Psoas muscle (tissue), 7 donors: ENCODE measurements at regions not wholly inside any gene's neighbourhood (a gene's known extent, or its start where the extent isn't known, plus 50 kb on each side); places are given as distances from the start of the nearest gene placed in this dataset.

ENCODE experiments used
- ATAC-seq, 4 donors: fragments of 200-7000 bp; cut with Tn5 transposase; one replicate each; pipeline ENCODE4 v1.9.1; 2020; ENCODE audit warnings: moderate library complexity in 3 of 4, mild to moderate bottlenecking in 2 of 4
- DNase-seq, 2 donors: peaks; one replicate each; pipeline ENCODE4 v3.0.0-alpha.2; 2020
- H3K27ac ChIP-seq: fragments of 200-600 bp; one replicate; pipeline ENCODE4 v1.8.0; 2022
- H3K27me3 ChIP-seq, 3 donors: fragments of 200-600 bp in 1 of 3; one replicate each; pipeline versions ENCODE4 v1.6.1 to v1.8.0; 2013 to 2022; ENCODE audit warnings: low read length in 2 of 3, mild to moderate bottlenecking in 2 of 3, moderate library complexity in 1 of 3; ENCODE audit not compliant: insufficient read depth in 3 of 3
- H3K36me3 ChIP-seq, 2 donors: fragments of 200-600 bp in 1 of 2; one replicate each; pipeline versions ENCODE4 v1.6.1 to v1.8.0; 2013 to 2022; ENCODE audit warnings: low read depth in 1 of 2, mild to moderate bottlenecking in 1 of 2, moderate library complexity in 1 of 2; ENCODE audit not compliant: insufficient read depth in 1 of 2
- H3K4me1 ChIP-seq: fragments of 200-600 bp; one replicate; pipeline ENCODE4 v1.8.0; 2022
- H3K4me3 ChIP-seq: fragments of 200-600 bp; one replicate; pipeline ENCODE4 v1.8.0; 2022; ENCODE audit warnings: mild to moderate bottlenecking
- H3K9me3 ChIP-seq: fragments of 200-600 bp; one replicate; pipeline ENCODE4 v1.8.0; 2022
- CTCF ChIP-seq: fragments of 200-600 bp; IDR thresholded peaks from one replicate; pipeline ENCODE4 v1.8.0; 2022; ENCODE audit warnings: antibody characterized with exemption
- WGBS, 3 donors: extraction: QIAGEN DNeasy Blood & Tissue Kit; methylation state at CpG; one replicate each; pipeline versions ENCODE4 v1.1.6 to v1.1.7; 2013; 5-methylcytosine and 5-hydroxymethylcytosine counted together
- intact Hi-C, 2 donors: fragments of 100-400 bp; cut with DNase I; formaldehyde crosslinking; loops; one replicate each; pipeline versions ENCODE4 v1.11.0 to v1.14.2; 2022
- donor health status: healthy with polysubstance abuse.
- donor health status: DM: no; HTN: no; CAD: no; lungs with moderate emphysema.
- donor health status: Bipolar disorder and iron deficiency.
- donor health status: healthy.
- donor health status: DM: yes; HTN: yes; CAD: no.
- donor health status: DM: no; HTN: no; CAD: no.
- donor health status: DM: yes; HTN: yes; CAD: no.

GRCh38 chr12:97203408-97203807 is 259.2 kb upstream of the RMST start:
- DNase-seq = no peak
- Histone ChIP-seq H3K27ac (no peak overlapping the region), H3K4me3 (no peak overlapping the region), H3K27me3 (peaks cover 0 to 3% (median 0%) of the 10 kb centered on the region in 3 donors), H3K9me3 (no peaks in the 10 kb centered on the region), H3K4me1 (no peaks in the 10 kb centered on the region), H3K36me3 (no peaks in the 10 kb centered on the region)
- no peak for ATAC-seq
- intact Hi-C loops = no loop called here
- 80 to 85% (median 82%) methylated on average over 3 of the region's 3 CpGs for WGBS, 3 donors
- no peak for TF ChIP-seq CTCF

- no peaks in the 10 kb centered on the region for H3K27me3 ChIP-seq
- H3K4me3 ChIP-seq = no peak overlapping the region
- 24 to 40% (median 24%) methylated on average over 1 of the region's 1 CpG for WGBS, 3 donors
- H3K36me3 ChIP-seq = no peaks in the 10 kb centered on the region
- H3K27ac ChIP-seq = no peak overlapping the region
- no peaks in the 10 kb centered on the region for H3K9me3 ChIP-seq
- ATAC-seq (no peak), DNase-seq (no peak)
- intact Hi-C loops = no loop called here
- no peaks in the 10 kb centered on the region for H3K4me1 ChIP-seq
- no peak for TF ChIP-seq CTCF
Observed at GRCh38 chr12:97209997-97210396, 252.6 kb upstream of the RMST start.

- Histone ChIP-seq H3K36me3 (no peaks in the 10 kb centered on the region), H3K27me3 (no peaks in the 10 kb centered on the region), H3K4me1 (no peaks in the 10 kb centered on the region), H3K4me3 (no peak overlapping the region), H3K27ac (no peak overlapping the region), H3K9me3 (no peaks in the 10 kb centered on the region)
- 26 to 40% (median 32%) methylated on average over 1 of the region's 1 CpG for WGBS, 3 donors
- intact Hi-C loops = no loop called here
- no peak for TF ChIP-seq CTCF
- ATAC-seq = no peak
- no peak for DNase-seq
Observed at GRCh38 chr12:97211416-97211930, 251.1 kb upstream of the RMST start.

GRCh38 chr12:97216848-97217247 is 245.8 kb upstream of the RMST start:
- intact Hi-C loops = no loop called here
- H3K4me3 ChIP-seq = no peak overlapping the region
- ATAC-seq (no peak), DNase-seq (no peak)
- H3K9me3 ChIP-seq = no peaks in the 10 kb centered on the region
- no peak overlapping the region for H3K27ac ChIP-seq
- no peak for TF ChIP-seq CTCF
- WGBS, 3 donors = 58 to 75% (median 65%) methylated on average over 1 of the region's 1 CpG
- H3K36me3 ChIP-seq = no peaks in the 10 kb centered on the region
- no peaks in the 10 kb centered on the region for H3K27me3 ChIP-seq
- H3K4me1 ChIP-seq = no peaks in the 10 kb centered on the region

- DNase-seq (no peak), ATAC-seq (no peak)
- TF ChIP-seq CTCF = no peak
- intact Hi-C loops = no loop called here
- no peaks in the 10 kb centered on the region for H3K4me1 ChIP-seq
- 61 to 67% (median 65%) methylated on average over 1 of the region's 1 CpG for WGBS, 3 donors
- H3K36me3 ChIP-seq = no peaks in the 10 kb centered on the region
- no peaks in the 10 kb centered on the region for H3K9me3 ChIP-seq
- H3K27ac ChIP-seq = no peak overlapping the region
- H3K4me3 ChIP-seq = no peak overlapping the region
- H3K27me3 ChIP-seq = no peaks in the 10 kb centered on the region
Observed at GRCh38 chr12:97222391-97222790, 240.2 kb upstream of the RMST start.
